Activated CD8-positive, alpha-beta T cell treated with anti-CD3 and anti-CD28 coated beads for 36 hours (primary cell): ENCODE measurements at regions not wholly inside any gene's neighbourhood (a gene's known extent, or its start where the extent isn't known, plus 50 kb on each side); places are given as distances from the start of the nearest gene placed in this dataset.
A peak's percentile ranks its signal among the peaks of the same experiment; 100 is the strongest.
"Not testable (repeated sequence)": the region's sequence is repeated elsewhere in the genome, so short reads cannot be mapped to it uniquely, and the experiment has no call there.

Experiments used
- ATAC-seq: fragments of 200-7000 bp; cut with Tn5 transposase; one replicate; pipeline ENCODE4 v1.10.0; 2021; ENCODE audit warnings: mild to moderate bottlenecking, moderate library complexity
- CTCF ChIA-PET: fragments of 350-600 bp; sonication (Branson Sonifier 250); formaldehyde crosslinking; loops from one replicate; lab custom pipeline; 2021; ENCODE audit warnings: antibody characterized with exemption; lab: Charles Lee
- POLR2A ChIA-PET: fragments of 350-600 bp; sonication (Branson Sonifier 250); formaldehyde crosslinking; loops from one replicate; lab custom pipeline; 2021; ENCODE audit warnings: antibody characterized with exemption; lab: Charles Lee
- DNase-seq: peaks from one replicate; pipeline ENCODE4 v3.0.0-alpha.2; 2020
- H3K27ac Mint-ChIP-seq: one replicate; pipeline ENCODE4 v1.8.0; 2021; ENCODE audit warnings: mild to moderate bottlenecking, mixed read lengths
- H3K27me3 Mint-ChIP-seq: one replicate; pipeline ENCODE4 v1.8.0; 2021; ENCODE audit warnings: mixed read lengths
- H3K36me3 Mint-ChIP-seq: one replicate; pipeline ENCODE4 v1.8.0; 2021; ENCODE audit warnings: low read depth, mixed read lengths
- H3K4me1 Mint-ChIP-seq: one replicate; pipeline ENCODE4 v1.8.0; 2021; ENCODE audit warnings: low read depth, mixed read lengths
- H3K4me3 Mint-ChIP-seq: one replicate; pipeline ENCODE4 v1.8.0; 2021; ENCODE audit warnings: mild to moderate bottlenecking, moderate library complexity, mixed read lengths
- H3K9me3 Mint-ChIP-seq: one replicate; pipeline ENCODE4 v1.8.0; 2021; ENCODE audit warnings: mixed read lengths
- intact Hi-C: fragments of 100-400 bp; cut with micrococcal nuclease; formaldehyde crosslinking; loops from one replicate; pipeline ENCODE4 v1.10.0; 2022
- TF ChIP-seq, protein P1 (sequence below): fragments of 200-600 bp; IDR thresholded peaks from one replicate; pipeline ENCODE4 v1.8.0; 2022; ENCODE audit warnings: antibody characterized with exemption, mild to moderate bottlenecking

DNA sequence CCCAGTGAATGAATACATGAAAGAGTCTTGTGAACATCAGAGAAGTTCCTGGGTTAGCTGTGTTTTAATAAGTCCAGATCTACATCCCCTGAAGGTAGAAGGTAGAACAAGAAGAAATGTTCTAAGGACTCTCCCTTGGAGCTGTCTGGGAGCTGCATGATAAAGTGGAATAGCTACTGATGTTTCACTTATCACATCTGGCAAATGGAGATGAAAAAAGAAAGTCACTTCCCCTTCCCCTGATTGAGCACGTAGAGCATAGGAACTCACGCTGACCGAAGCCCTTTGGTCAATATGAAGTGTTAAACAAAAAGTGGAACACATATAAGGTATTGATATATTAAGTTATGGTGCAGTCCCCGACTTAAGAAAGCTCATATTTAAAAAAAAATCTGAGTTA, 53.2 kb upstream of the PARP1 start:
- no peaks in the 10 kb centered on the region for H3K36me3 Mint-ChIP-seq
- intact Hi-C loops = no loop called here
- ATAC-seq (no peak), DNase-seq (no peak)
- H3K4me3 Mint-ChIP-seq = no peak overlapping the region
- ChIA-PET CTCF (interaction anchor here (0.7 to 1.7 kb wide), 4 partner anchors 24 to 336 kb away, joined by 3 to 5 read pairs (median 3); partner anchors contain the start of gene PARP1), POLR2A (no interaction called here)
- H3K27ac Mint-ChIP-seq = no peak overlapping the region
- peaks cover 12% of the 10 kb centered on the region for H3K4me1 Mint-ChIP-seq
- no peaks in the 10 kb centered on the region for H3K27me3 Mint-ChIP-seq
- TF ChIP-seq, protein P1, sequence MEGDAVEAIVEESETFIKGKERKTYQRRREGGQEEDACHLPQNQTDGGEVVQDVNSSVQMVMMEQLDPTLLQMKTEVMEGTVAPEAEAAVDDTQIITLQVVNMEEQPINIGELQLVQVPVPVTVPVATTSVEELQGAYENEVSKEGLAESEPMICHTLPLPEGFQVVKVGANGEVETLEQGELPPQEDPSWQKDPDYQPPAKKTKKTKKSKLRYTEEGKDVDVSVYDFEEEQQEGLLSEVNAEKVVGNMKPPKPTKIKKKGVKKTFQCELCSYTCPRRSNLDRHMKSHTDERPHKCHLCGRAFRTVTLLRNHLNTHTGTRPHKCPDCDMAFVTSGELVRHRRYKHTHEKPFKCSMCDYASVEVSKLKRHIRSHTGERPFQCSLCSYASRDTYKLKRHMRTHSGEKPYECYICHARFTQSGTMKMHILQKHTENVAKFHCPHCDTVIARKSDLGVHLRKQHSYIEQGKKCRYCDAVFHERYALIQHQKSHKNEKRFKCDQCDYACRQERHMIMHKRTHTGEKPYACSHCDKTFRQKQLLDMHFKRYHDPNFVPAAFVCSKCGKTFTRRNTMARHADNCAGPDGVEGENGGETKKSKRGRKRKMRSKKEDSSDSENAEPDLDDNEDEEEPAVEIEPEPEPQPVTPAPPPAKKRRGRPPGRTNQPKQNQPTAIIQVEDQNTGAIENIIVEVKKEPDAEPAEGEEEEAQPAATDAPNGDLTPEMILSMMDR = no peak
- peaks cover 1% of the 10 kb centered on the region for H3K9me3 Mint-ChIP-seq

DNA sequence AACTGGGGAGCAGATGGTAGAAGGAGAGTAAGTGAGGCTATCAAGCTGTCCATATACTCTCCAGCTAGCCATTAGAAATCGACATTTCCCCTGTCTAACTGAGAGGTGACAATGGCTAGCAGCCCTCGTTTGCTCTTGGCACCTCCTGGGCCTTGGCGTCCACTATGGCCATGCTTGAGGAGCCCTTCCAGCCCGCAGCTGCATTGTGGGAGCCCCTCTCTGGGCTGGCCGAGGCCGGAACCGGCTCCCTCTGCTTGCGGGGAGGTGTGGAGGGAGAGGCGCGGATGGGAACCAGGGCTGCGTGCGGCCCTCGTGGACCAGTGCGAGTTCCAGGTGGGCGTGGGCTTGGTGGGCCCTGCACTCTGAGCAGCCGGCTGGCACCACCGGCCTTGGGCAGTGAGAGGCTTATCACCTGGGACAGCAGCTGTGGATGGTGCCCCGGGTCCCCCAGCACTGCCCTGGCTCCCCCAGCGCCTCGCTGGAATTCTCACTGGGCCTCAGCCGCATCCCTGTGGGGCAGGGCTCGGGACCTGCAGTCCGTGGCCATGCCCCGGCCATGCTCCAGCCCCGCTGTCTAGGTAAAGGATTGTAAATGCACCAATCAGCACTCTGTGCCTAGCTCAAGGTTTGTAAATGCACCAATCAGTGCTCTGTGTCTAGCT, 56.2 kb upstream of the PARP1 start:
- Mint-ChIP-seq H3K36me3 (no peaks in the 10 kb centered on the region), H3K9me3 (peaks cover 1% of the 10 kb centered on the region)
- CTCF ChIA-PET = no interaction called here

DNA sequence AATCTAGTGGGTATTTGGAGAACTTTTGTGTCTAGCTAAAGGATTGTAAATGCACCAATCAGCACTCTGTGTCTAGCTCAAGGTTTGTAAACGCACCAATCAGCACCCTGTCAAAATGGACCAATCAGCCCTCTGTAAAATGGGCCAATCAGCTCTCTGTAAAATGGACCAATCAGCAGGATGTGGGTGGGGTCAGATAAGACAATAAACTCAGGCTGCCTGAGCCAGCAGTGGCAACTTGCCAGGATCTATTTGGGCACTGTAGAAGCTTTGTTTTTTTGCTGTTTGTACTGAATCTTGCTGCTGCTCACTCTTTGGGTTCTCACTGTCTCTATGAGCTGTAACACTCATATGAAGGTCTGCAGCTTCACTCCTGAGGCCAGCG, 56.7 kb upstream of the PARP1 start:
- H3K27me3 Mint-ChIP-seq, H3K9me3 Mint-ChIP-seq, H3K27ac Mint-ChIP-seq, H3K4me1 Mint-ChIP-seq, H3K36me3 Mint-ChIP-seq, H3K4me3 Mint-ChIP-seq, intact Hi-C loops, CTCF ChIA-PET, ATAC-seq: not testable (repeated sequence)
- POLR2A ChIA-PET = interaction anchor here (0.6 kb wide), 1 partner anchor 66 kb away, joined by 3 read pairs; no protein-coding TSS in a partner anchor
- peak; percentile 10 for DNase-seq

More for the DNA sequence above, 56.2 kb upstream of the PARP1 start:
- Mint-ChIP-seq H3K4me1 (no peaks in the 10 kb centered on the region), H3K27ac (no peak overlapping the region), H3K27me3 (no peaks in the 10 kb centered on the region), H3K4me3 (no peak overlapping the region)
- DNase-seq (no peak), ATAC-seq (no peak)
- POLR2A ChIA-PET = interaction anchor here (0.6 kb wide), 1 partner anchor 65 kb away, joined by 3 read pairs; no protein-coding TSS in a partner anchor
- TF ChIP-seq, protein P1 = no peak
- intact Hi-C loops = no loop called here

DNA sequence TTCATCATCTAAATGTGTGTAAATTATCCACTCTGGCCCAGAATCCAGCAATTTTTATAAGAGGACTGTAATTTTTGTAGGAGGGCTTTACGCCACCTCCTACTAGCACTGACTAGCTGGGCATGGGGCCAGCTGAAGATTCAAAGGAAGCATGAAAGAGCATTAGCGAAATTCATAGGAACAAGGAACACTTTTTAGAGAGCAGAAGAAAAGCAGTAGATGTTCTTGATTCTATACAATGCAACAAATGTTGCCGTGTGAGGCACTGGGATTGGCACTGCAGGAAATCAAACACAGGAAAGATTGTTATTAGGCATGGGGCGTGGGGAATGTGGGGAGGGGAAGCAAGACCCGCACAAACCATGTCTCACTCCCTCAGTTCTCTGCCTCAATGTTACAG, 58.4 kb upstream of the PARP1 start:
- CTCF ChIA-PET = no interaction called here

DNA sequence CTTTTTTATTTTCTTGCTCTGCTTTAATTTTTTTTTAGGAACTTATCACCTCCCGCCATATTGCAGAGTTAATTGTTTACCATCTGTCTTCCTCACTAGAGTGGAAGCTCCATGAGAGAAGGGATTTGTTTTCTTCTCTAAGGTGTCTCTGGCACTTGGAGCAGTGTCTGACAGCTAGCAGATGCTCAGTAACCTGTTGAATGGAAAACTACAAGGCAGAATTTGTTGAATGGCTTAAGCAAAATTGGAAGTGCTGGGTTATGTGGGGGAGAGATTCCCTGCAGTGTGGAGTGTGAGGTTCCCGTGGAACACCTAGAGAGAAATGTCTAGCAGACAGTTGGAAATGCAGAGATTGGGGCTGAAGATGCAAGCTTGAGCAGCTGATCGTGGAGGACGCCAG, 59.5 kb upstream of the PARP1 start:
- CTCF ChIA-PET = interaction anchor here (1.2 to 1.4 kb wide), 2 partner anchors 10 to 141 kb away, joined by 3 to 6 read pairs; no protein-coding TSS in a partner anchor
- DNase-seq (no peak), ATAC-seq (no peak)
- Mint-ChIP-seq H3K27ac (no peak overlapping the region), H3K9me3 (peaks cover 1% of the 10 kb centered on the region), H3K36me3 (no peaks in the 10 kb centered on the region), H3K27me3 (no peaks in the 10 kb centered on the region), H3K4me1 (no peaks in the 10 kb centered on the region), H3K4me3 (no peak overlapping the region)
- intact Hi-C loops = no loop called here
- TF ChIP-seq, protein P1 = no peak
- POLR2A ChIA-PET = interaction anchor here (1.4 kb wide), 1 partner anchor 9 kb away, joined by 3 read pairs; no protein-coding TSS in a partner anchor

More for the DNA sequence above, 58.4 kb upstream of the PARP1 start:
- POLR2A ChIA-PET = no interaction called here
- ATAC-seq (no peak), DNase-seq (no peak)
- no peaks in the 10 kb centered on the region for H3K4me1 Mint-ChIP-seq
- intact Hi-C loops = no loop called here
- H3K36me3 Mint-ChIP-seq = no peaks in the 10 kb centered on the region
- H3K4me3 Mint-ChIP-seq = no peak overlapping the region
- peaks cover 1% of the 10 kb centered on the region for H3K9me3 Mint-ChIP-seq
- TF ChIP-seq, protein P1 = no peak
- H3K27ac Mint-ChIP-seq = no peak overlapping the region
- no peaks in the 10 kb centered on the region for H3K27me3 Mint-ChIP-seq
